GM19043 (cell line): ENCODE measurements at regions not wholly inside any gene's neighbourhood (a gene's known extent, or its start where the extent isn't known, plus 50 kb on each side); places are given as distances from the start of the nearest gene placed in this dataset.

Experiments used
- ATAC-seq: cut with Tn5 transposase; IDR thresholded peaks from one replicate; pipeline ENCODE4 v1.9.1; 2021; ENCODE audit warnings: low read depth; ENCODE audit not compliant: unreplicated experiment

- no peak for ATAC-seq
Observed at GRCh38 chr4:35644591-35644990, 599.7 kb downstream of the ARAP2 start.

GRCh38 chr4:35649011-35649410 lies 595.3 kb downstream of the ARAP2 start:
- no peak for ATAC-seq

GRCh38 chr4:35649778-35650177 lies 594.5 kb downstream of the ARAP2 start:
- no peak for ATAC-seq

GRCh38 chr4:35652197-35652596 lies 592.1 kb downstream of the ARAP2 start:
- no peak for ATAC-seq

GRCh38 chr4:35653451-35653850 lies 590.9 kb downstream of the ARAP2 start:
- ATAC-seq, result no peak

GRCh38 chr4:35673137-35673536 lies 571.2 kb downstream of the ARAP2 start:
- no peak for ATAC-seq

GRCh38 chr4:35684755-35685154 lies 559.6 kb downstream of the ARAP2 start:
- no peak for ATAC-seq

- ATAC-seq, result no peak
Observed at GRCh38 chr4:35689870-35690269, 554.4 kb downstream of the ARAP2 start.

- ATAC-seq, result no peak
Observed at GRCh38 chr4:35690271-35690670, 554.0 kb downstream of the ARAP2 start.

GRCh38 chr4:35695003-35695402 lies 549.3 kb downstream of the ARAP2 start:
- no peak for ATAC-seq

- ATAC-seq, result no peak
Observed at GRCh38 chr4:35695421-35695820, 548.9 kb downstream of the ARAP2 start.

- ATAC-seq, result peak; percentile 75
Observed at GRCh38 chr4:35697210-35697736, 547.0 kb downstream of the ARAP2 start.

GRCh38 chr4:35700663-35701062 lies 543.7 kb downstream of the ARAP2 start:
- no peak for ATAC-seq

- ATAC-seq, result no peak
Observed at GRCh38 chr4:35709080-35709479, 535.2 kb downstream of the ARAP2 start.

- no peak for ATAC-seq
Observed at GRCh38 chr4:35710343-35710742, 534.0 kb downstream of the ARAP2 start.

- ATAC-seq, result no peak
Observed at GRCh38 chr4:35711127-35711526, 533.2 kb downstream of the ARAP2 start.

GRCh38 chr4:35723973-35724372 lies 520.3 kb downstream of the ARAP2 start:
- no peak for ATAC-seq

GRCh38 chr4:35725131-35725530 lies 519.2 kb downstream of the ARAP2 start:
- no peak for ATAC-seq

- ATAC-seq, result no peak
Observed at GRCh38 chr4:35730414-35730813, 513.9 kb downstream of the ARAP2 start.

- peak; percentile 65 for ATAC-seq
Observed at GRCh38 chr4:35734381-35735098, 509.8 kb downstream of the ARAP2 start.

GRCh38 chr4:35739308-35739707 lies 505.0 kb downstream of the ARAP2 start:
- no peak for ATAC-seq

GRCh38 chr4:35754047-35754446 lies 490.3 kb downstream of the ARAP2 start:
- ATAC-seq, result no peak

- no peak for ATAC-seq
Observed at GRCh38 chr4:35757836-35758235, 486.5 kb downstream of the ARAP2 start.
